Heart left ventricle (tissue), 16 donors: ENCODE measurements at regions not wholly inside any gene's neighbourhood (a gene's known extent, or its start where the extent isn't known, plus 50 kb on each side); places are given as distances from the start of the nearest gene placed in this dataset.

Experiments
- ATAC-seq, 4 donors: fragments of 200-7000 bp; cut with Tn5 transposase; one replicate each; pipeline ENCODE4 v1.9.1; 2020 to 2022; ENCODE audit warnings: moderate library complexity in 4 of 4, mild to moderate bottlenecking in 3 of 4, moderate number of reproducible peaks in 1 of 4
- DNase-seq, 5 donors: peaks; one replicate each; pipeline ENCODE4 v3.0.0-alpha.2; 2020
- H3K27ac ChIP-seq, 12 donors: fragments of 200-600 bp; sonication (generic) in 4 of 12; one replicate each; pipeline versions ENCODE4 v1.5.0 to v1.8.0; 2016 to 2022; ENCODE audit warnings: mild to moderate bottlenecking in 2 of 12
- H3K27me3 ChIP-seq, 9 donors: fragments of 200-600 bp; sonication (generic) in 2 of 9; one replicate each; pipeline versions ENCODE4 v1.5.1 to v1.8.0; 2016 to 2022; ENCODE audit warnings: mild to moderate bottlenecking in 3 of 9
- H3K36me3 ChIP-seq, 9 donors: fragments of 200-600 bp; sonication (generic) in 2 of 9; one replicate each; pipeline versions ENCODE4 v1.5.0 to v1.8.0; 2018 to 2022; ENCODE audit warnings: mild to moderate bottlenecking in 2 of 9
- H3K4me1 ChIP-seq, 12 donors: fragments of 200-600 bp; sonication (generic) in 4 of 12; one replicate each; pipeline versions ENCODE4 v1.5.0 to v1.8.0; 2016 to 2022; ENCODE audit warnings: mild to moderate bottlenecking in 3 of 12
- H3K4me3 ChIP-seq, 12 donors: fragments of 200-600 bp; sonication (generic) in 4 of 12; one replicate each; pipeline versions ENCODE4 v1.5.0 to v1.8.0; 2017 to 2022; ENCODE audit warnings: mild to moderate bottlenecking in 9 of 12, moderate library complexity in 4 of 12
- H3K9me3 ChIP-seq, 12 donors: fragments of 200-600 bp; sonication (generic) in 4 of 12; one replicate each; pipeline versions ENCODE4 v1.5.0 to v1.8.0; 2016 to 2022; ENCODE audit warnings: mild to moderate bottlenecking in 1 of 12
- CTCF ChIP-seq, 12 donors: fragments of 200-600 bp; sonication (generic) in 4 of 12; IDR thresholded peaks; one replicate each; pipeline versions ENCODE4 v1.5.0 to v1.8.0; 2018 to 2022; ENCODE audit warnings: antibody characterized with exemption in 12 of 12, mild to moderate bottlenecking in 5 of 12
- POLR2A ChIP-seq, 2 donors: fragments of 450-650 bp; IDR thresholded peaks; one replicate each; pipeline ENCODE4 v1.6.1; 2017; ENCODE audit warnings: antibody characterized with exemption in 2 of 2, mild to moderate bottlenecking in 2 of 2, moderate library complexity in 2 of 2
- WGBS, 4 donors: extraction: QIAGEN DNeasy Blood & Tissue Kit in 2 of 4; methylation state at CpG; one replicate each; pipeline versions ENCODE4 v1.1.5 to v1.1.7; 2013 to 2018; 5-methylcytosine and 5-hydroxymethylcytosine counted together
- intact Hi-C, 10 donors: fragments of 100-400 bp; cut with DNase I; formaldehyde crosslinking; loops; one replicate each; pipeline versions ENCODE4 v1.11.1 to v1.14.2; 2022
- donor health status: ischemic (EF 13 %, LVEDD 7.1; RV severe dilation, severe dysfunction).
- donor health status: healthy with polysubstance abuse.
- donor health status: DM: no; HTN: yes; CAD: no.
- donor health status: DM: no; HTN: no; CAD: no.
- donor health status: ischemic (EF 25% LVEDD 6.9; RV normal size, moderate dysfunction).
- donor health status: ischemic (EF 25% LVEDD 5.7; RV mildly dilated, moderate dysfunction).
- donor health status: healthy.
- donor health status: DM: yes; HTN: yes; CAD: no.
- donor health status: ischemic (EF 35%, LVEDD 5.7; RV mildly dilated, moderate dysfunction).
- donor health status: nonischemic (EF 11% LVEDD 7.7; RV severe dilation, severe dysfunction).
- donor health status: DM: yes; HTN: yes; CAD: no.
- donor health status: PGD.
- donor health status: ischemic (EF 29% LVEDD 5.4; RV normal size, mild dysfunction).
- donor health status: nonischemic (EF 23%, LVEDD 6.1; RV moderate dilation, normal function).

- WGBS, 4 donors, result 59 to 69% (median 66%) methylated on average over 20 of the region's 20 CpGs
- intact Hi-C loops, result no loop called here
- Histone ChIP-seq H3K27ac (no peak overlapping the region), H3K4me3 (no peak overlapping the region), H3K36me3 (no peaks in the 10 kb centered on the region), H3K27me3 (peaks cover 0 to 11% (median 0%) of the 10 kb centered on the region in 9 donors), H3K4me1 (no peaks in the 10 kb centered on the region), H3K9me3 (no peaks in the 10 kb centered on the region)
- ATAC-seq (peak in 1 of 4 donors; percentile 12), DNase-seq (no peak)
- TF ChIP-seq CTCF (IDR thresholded peaks at IDR 0.05) (no peak), POLR2A (IDR thresholded peaks at IDR 0.05) (no peak)
Measured at GRCh38 chr7:156156734-156157408, 344.6 kb upstream of the SHH start.

GRCh38 chr7:156155988-156156733, 343.9 kb upstream of the SHH start:
- Histone ChIP-seq H3K27me3 (peaks cover 0 to 8% (median 0%) of the 10 kb centered on the region in 9 donors), H3K4me1 (no peaks in the 10 kb centered on the region), H3K9me3 (no peaks in the 10 kb centered on the region), H3K4me3 (no peak overlapping the region), H3K36me3 (no peaks in the 10 kb centered on the region), H3K27ac (no peak overlapping the region)
- 70 to 78% (median 74%) methylated on average over 12 of the region's 12 CpGs for WGBS, 4 donors
- DNase-seq, result no peak
- TF ChIP-seq POLR2A (IDR thresholded peaks at IDR 0.05) (no peak), CTCF (IDR thresholded peaks at IDR 0.05) (no peak)
- peak in 1 of 4 donors; percentile 54 for ATAC-seq
- intact Hi-C loops, result no loop called here

GRCh38 chr7:156153590-156153989, 341.3 kb upstream of the SHH start:
- no peak overlapping the region for H3K27ac ChIP-seq
- intact Hi-C loops, result no loop called here
- H3K36me3 ChIP-seq, result no peaks in the 10 kb centered on the region
- no peak for ATAC-seq
- WGBS, 4 donors, result 86 to 90% (median 88%) methylated on average over 7 to 8 of the region's 8 CpGs
- TF ChIP-seq CTCF (IDR thresholded peaks at IDR 0.05) (no peak), POLR2A (IDR thresholded peaks at IDR 0.05) (no peak)
- H3K27me3 ChIP-seq, result peaks cover 0 to 6% (median 0%) of the 10 kb centered on the region in 9 donors
- no peak overlapping the region for H3K4me3 ChIP-seq
- no peaks in the 10 kb centered on the region for H3K4me1 ChIP-seq
- no peak for DNase-seq
- no peaks in the 10 kb centered on the region for H3K9me3 ChIP-seq

GRCh38 chr7:156152390-156152789, 340.1 kb upstream of the SHH start:
- H3K27me3 ChIP-seq, result peaks cover 0 to 6% (median 0%) of the 10 kb centered on the region in 9 donors
- ATAC-seq (no peak), DNase-seq (no peak)
- WGBS, 4 donors, result 32 to 45% (median 38%) methylated on average over 6 of the region's 6 CpGs
- H3K4me3 ChIP-seq, result no peak overlapping the region
- H3K4me1 ChIP-seq, result no peaks in the 10 kb centered on the region
- TF ChIP-seq CTCF (IDR thresholded peaks at IDR 0.05) (no peak), POLR2A (IDR thresholded peaks at IDR 0.05) (no peak)
- no peak overlapping the region for H3K27ac ChIP-seq
- H3K9me3 ChIP-seq, result no peaks in the 10 kb centered on the region
- no peaks in the 10 kb centered on the region for H3K36me3 ChIP-seq
- intact Hi-C loops, result no loop called here
